Kidney (tissue), 13 donors: ENCODE measurements at regions not wholly inside any gene's neighbourhood (a gene's known extent, or its start where the extent isn't known, plus 50 kb on each side); places are given as distances from the start of the nearest gene placed in this dataset.
A peak's percentile ranks its signal among the peaks of the same experiment; 100 is the strongest.

Experiments used
- DNase-seq, 5 donors: peaks; one replicate each; pipeline ENCODE4 v3.0.0-alpha.2; 2013 to 2020
- FAIRE-seq: peaks from 2 replicates; lab custom pipeline; 2012; peaks lifted over from hg19 to GRCh38; lab: Jason Lieb, UNC
- H3K27ac ChIP-seq, 2 donors: one replicate each; pipeline ENCODE4 v1.7.0; 2013; ENCODE audit warnings: low read depth in 2 of 2, low read length in 2 of 2, inconsistent platforms in 1 of 2
- H3K27me3 ChIP-seq: one replicate; pipeline ENCODE4 v1.7.1; 2013; ENCODE audit warnings: low read length, inconsistent platforms; ENCODE audit not compliant: control insufficient read depth, insufficient read depth
- H3K36me3 ChIP-seq, 3 donors: one replicate each; pipeline versions ENCODE4 v1.7.0 to v1.7.1; 2013; ENCODE audit warnings: low read length in 3 of 3, control low read depth in 1 of 3, inconsistent platforms in 1 of 3; ENCODE audit not compliant: insufficient read depth in 3 of 3, control insufficient read depth in 2 of 3
- H3K4me1 ChIP-seq, 3 donors: one replicate each; pipeline versions ENCODE4 v1.7.0 to v1.7.1; 2013; ENCODE audit warnings: low read length in 3 of 3, inconsistent platforms in 1 of 3, low read depth in 1 of 3; ENCODE audit not compliant: control insufficient read depth in 2 of 3, insufficient read depth in 2 of 3
- H3K4me3 ChIP-seq, 3 donors: one replicate each; pipeline versions ENCODE4 v1.7.0 to v1.8.1; 2013; ENCODE audit warnings: low read length in 3 of 3, control low read depth in 1 of 3, inconsistent platforms in 1 of 3
- H3K9ac ChIP-seq, 3 donors: one replicate each; pipeline versions ENCODE4 v1.7.0 to v1.7.1; 2013; ENCODE audit warnings: low read length in 3 of 3, control low read depth in 1 of 3, inconsistent platforms in 1 of 3
- H3K9me3 ChIP-seq, 3 donors: one replicate each; pipeline versions ENCODE4 v1.7.0 to v1.7.1; 2013; ENCODE audit warnings: low read length in 3 of 3, control low read depth in 1 of 3, inconsistent platforms in 1 of 3; ENCODE audit not compliant: control insufficient read depth in 2 of 3, insufficient read depth in 1 of 3
- CTCF ChIP-seq: IDR thresholded peaks from 3 replicates; pipeline ENCODE4 v1.5.1; 2012; ENCODE audit warnings: mild to moderate bottlenecking, moderate library complexity, borderline replicate concordance; ENCODE audit not compliant: insufficient read depth; ENCODE audit errors: extremely low read depth
- intact Hi-C: fragments of 100-400 bp; cut with DNase I; formaldehyde crosslinking; loops from one replicate; pipeline ENCODE4 v1.11.1; 2022
- donor health status: control.
- donor health status: control.
- donor health status: control.
- donor health status: control.
- donor health status: control.
- donor health status: DM: yes; HTN: yes; CAD: no.
- donor health status: Normal renal cell carcinoma (clear cell type).

- Histone ChIP-seq H3K4me1 (no peaks in the 10 kb centered on the region), H3K27me3 (no peaks in the 10 kb centered on the region), H3K27ac (no peak overlapping the region), H3K4me3 (no peak overlapping the region), H3K36me3 (no peaks in the 10 kb centered on the region), H3K9me3 (no peaks in the 10 kb centered on the region), H3K9ac (no peak overlapping the region)
- intact Hi-C loops = no loop called here
- DNase-seq = peak in 4 of 5 donors; percentile 63 to 91 (median 74)
- no peak for TF ChIP-seq CTCF
- no peak for FAIRE-seq
Observed at GRCh38 chr6:112501705-112502104, 154.6 kb downstream of the RFPL4B start.

GRCh38 chr6:112502351-112503090 is 155.4 kb downstream of the RFPL4B start:
- no peaks in the 10 kb centered on the region for H3K27me3 ChIP-seq
- H3K27ac ChIP-seq = no peak overlapping the region
- no peaks in the 10 kb centered on the region for H3K9me3 ChIP-seq
- no peaks in the 10 kb centered on the region for H3K36me3 ChIP-seq
- no peak for TF ChIP-seq CTCF
- no peaks in the 10 kb centered on the region for H3K4me1 ChIP-seq
- intact Hi-C loops = no loop called here
- no peak for FAIRE-seq
- DNase-seq = peak in 1 of 5 donors; percentile 48
- H3K4me3 ChIP-seq = no peak overlapping the region
- no peak overlapping the region for H3K9ac ChIP-seq

GRCh38 chr6:112503091-112503596 is 156.0 kb downstream of the RFPL4B start:
- H3K4me3 ChIP-seq = no peak overlapping the region
- H3K9me3 ChIP-seq = no peaks in the 10 kb centered on the region
- no peaks in the 10 kb centered on the region for H3K4me1 ChIP-seq
- no peak overlapping the region for H3K9ac ChIP-seq
- no peaks in the 10 kb centered on the region for H3K27me3 ChIP-seq
- H3K27ac ChIP-seq = no peak overlapping the region
- no peak for TF ChIP-seq CTCF
- no peak for FAIRE-seq
- intact Hi-C loops = no loop called here
- no peaks in the 10 kb centered on the region for H3K36me3 ChIP-seq
- DNase-seq = peak in 3 of 5 donors; percentile 16 to 26 (median 21)

DNA sequence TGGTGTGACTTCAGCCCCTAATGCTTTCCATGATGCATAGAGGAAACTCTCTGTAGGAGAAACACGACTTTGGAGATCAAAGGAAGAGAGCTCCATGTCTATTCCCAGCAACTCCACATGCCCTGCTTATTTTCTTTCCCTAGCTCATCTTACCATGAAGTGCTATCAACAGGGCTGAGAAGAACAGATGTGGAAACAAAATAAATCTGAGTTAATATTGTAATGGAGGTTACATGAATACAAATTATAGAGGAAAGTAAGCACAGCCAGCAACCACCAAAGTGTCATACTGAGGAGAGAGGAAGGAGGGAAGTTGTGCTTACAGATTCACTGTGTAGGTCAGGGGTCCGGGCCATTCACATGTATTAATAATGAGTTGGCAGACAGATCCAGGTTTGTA is 157.5 kb downstream of the RFPL4B start:
- Histone ChIP-seq H3K9ac (no peak overlapping the region), H3K27me3 (no peaks in the 10 kb centered on the region), H3K27ac (no peak overlapping the region), H3K4me1 (no peaks in the 10 kb centered on the region), H3K36me3 (no peaks in the 10 kb centered on the region), H3K9me3 (no peaks in the 10 kb centered on the region), H3K4me3 (no peak overlapping the region)
- no peak for TF ChIP-seq CTCF
- FAIRE-seq (no peak), DNase-seq (no peak)
- intact Hi-C loops = no loop called here
